Panc1 (cell line): ENCODE measurements at regions not wholly inside any gene's neighbourhood (a gene's known extent, or its start where the extent isn't known, plus 50 kb on each side); places are given as distances from the start of the nearest gene placed in this dataset.
A peak's percentile ranks its signal among the peaks of the same experiment; 100 is the strongest.

Experiments used
- ATAC-seq: fragments of 200-7000 bp; cut with Tn5 transposase; 2 replicates; pipeline ENCODE4 v1.9.1; 2020; ENCODE audit warnings: mild to moderate bottlenecking, moderate library complexity
- BruUV-seq: library from RNA; stranded (reverse); fragments of 400-500 nt; replicated peaks from 2 replicates; lab custom pipeline; 2021; lab: Mats Ljungman, UMichigan
- CTCF ChIA-PET: fragments of 300-600 bp; sonication (Branson Sonifier 250); formaldehyde crosslinking; loops from one replicate; lab custom pipeline; 2022; ENCODE audit warnings: antibody characterized with exemption; lab: Charles Lee
- POLR2A ChIA-PET: fragments of 300-600 bp; sonication (Branson Sonifier 250); formaldehyde crosslinking; loops from one replicate; lab custom pipeline; 2022; ENCODE audit warnings: antibody characterized with exemption; lab: Charles Lee
- DNase-seq: peaks from one replicate; pipeline ENCODE4 v3.0.0-alpha.2; 2010; ENCODE audit warnings: low read depth, low spot score
- H3K27ac ChIP-seq: 2 replicates; pipeline ENCODE4 v1.5.1; 2011; ENCODE audit warnings: mild to moderate bottlenecking, low read length, inconsistent platforms
- H3K27me3 ChIP-seq: fragments of 200-500 bp; sonication (Bioruptor generic); 2 replicates; pipeline ENCODE4 v1.6.0; 2014; ENCODE audit warnings: low read length, inconsistent platforms; ENCODE audit not compliant: control insufficient read depth, insufficient read depth
- H3K36me3 ChIP-seq: fragments of 200-500 bp; sonication (Bioruptor generic); 2 replicates; pipeline ENCODE4 v1.5.1; 2014; ENCODE audit warnings: inconsistent platforms, mild to moderate bottlenecking, low read length, moderate library complexity; ENCODE audit not compliant: control insufficient read depth, insufficient read depth
- H3K4me1 ChIP-seq: 2 replicates; pipeline ENCODE4 v1.5.1; 2011; ENCODE audit warnings: inconsistent platforms, mild to moderate bottlenecking, low read length, moderate library complexity; ENCODE audit not compliant: control insufficient read depth, insufficient read depth
- H3K4me3 ChIP-seq, 2 experiments: 2 replicates each; pipeline ENCODE4 v1.5.1; 2011 to 2012; ENCODE audit warnings: low read depth in 2 of 2, low read length in 2 of 2, mild to moderate bottlenecking in 2 of 2, inconsistent platforms in 1 of 2, moderate library complexity in 1 of 2
- H3K9me3 ChIP-seq: fragments of 200-500 bp; sonication (Bioruptor generic); 2 replicates; pipeline ENCODE4 v1.5.1; 2014; ENCODE audit warnings: low read depth, mild to moderate bottlenecking, inconsistent platforms, low read length, moderate library complexity; ENCODE audit not compliant: control insufficient read depth, insufficient read depth
- CTCF ChIP-seq: fragments of 450-650 bp; IDR thresholded peaks from 2 replicates; pipeline ENCODE4 v1.5.1; 2017; ENCODE audit warnings: mild to moderate bottlenecking
- POLR2AphosphoS5 ChIP-seq: IDR thresholded peaks from 2 replicates; pipeline ENCODE4 v1.6.1; 2012; ENCODE audit warnings: mild to moderate bottlenecking, low read depth, low read length, moderate library complexity
- REST ChIP-seq, 2 experiments: IDR thresholded peaks; 2 replicates each; pipeline ENCODE4 v1.6.1; 2011 to 2012; ENCODE audit warnings: low read depth in 2 of 2, control low read depth in 1 of 2, low read length in 1 of 2, mild to moderate bottlenecking in 1 of 2, moderate library complexity in 1 of 2; ENCODE audit not compliant: insufficient read depth in 1 of 2
- SIN3A ChIP-seq: IDR thresholded peaks from 2 replicates; pipeline ENCODE4 v1.6.1; 2012; ENCODE audit warnings: low read depth, mild to moderate bottlenecking, low read length, moderate library complexity, borderline replicate concordance; ENCODE audit not compliant: insufficient read depth
- TCF7L2 ChIP-seq: IDR thresholded peaks from 2 replicates; pipeline ENCODE4 v1.6.1; 2011; ENCODE audit warnings: mild to moderate bottlenecking, low read depth, low read length, inconsistent platforms
- in situ Hi-C: cut with HindIII; loops from 2 replicates; pipeline ENCODE4 v1.10.0; 2016; ENCODE audit warnings: low sequenced_read_pairs, low pct_unique_long_range_greater_than_20kb
- intact Hi-C: fragments of 100-400 bp; cut with micrococcal nuclease; formaldehyde crosslinking; loops from one replicate; pipeline ENCODE4 v1.10.0; 2022; ENCODE audit not compliant: unreplicated experiment

DNA sequence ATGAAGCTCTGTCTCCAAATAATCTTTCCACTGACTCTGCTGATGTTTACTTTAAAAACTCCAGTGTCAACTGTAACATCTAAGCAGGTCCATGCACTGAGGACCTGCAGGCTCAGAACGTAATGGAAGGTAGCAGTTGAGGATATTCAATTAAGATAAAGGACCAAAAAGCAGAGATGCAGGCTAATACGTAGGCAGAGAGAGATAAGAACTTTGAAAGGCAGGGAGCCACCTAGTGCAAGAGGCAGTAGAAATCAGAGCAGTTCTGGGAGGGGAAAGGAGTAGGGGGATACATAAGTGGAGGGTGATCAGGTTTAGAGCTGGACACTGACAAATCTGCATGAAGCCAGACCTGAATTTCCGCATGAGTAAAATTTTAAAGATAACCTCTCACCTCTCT is 114.5 kb upstream of the POM121L12 start:
- BruUV-seq: no TSS peak
- POLR2A ChIA-PET: no interaction called here
- ATAC-seq: no peak
- Histone ChIP-seq H3K27ac (no peak overlapping the region), H3K27me3 (0 out of 2 replicates have a peak, but pooled peaks cover 2% of the 10 kb centered on the region), H3K4me1 (no peaks in the 10 kb centered on the region), H3K9me3 (no peaks in the 10 kb centered on the region), H3K4me3 (no peak overlapping the region), H3K36me3 (no peaks in the 10 kb centered on the region)
- in situ Hi-C loops (no loop called here), intact Hi-C loops (no loop called here)
- CTCF ChIA-PET: no interaction called here
- no peak for TF ChIP-seq SIN3A
- no peak for TF ChIP-seq REST (IDR thresholded peaks at IDR 0.05; ENCODE audit: insufficient read depth in 1 of 2, low read depth in 2 of 2, low read length in 1 of 2)
- no peak for TF ChIP-seq CTCF
- no peak for TF ChIP-seq POLR2AphosphoS5
- no peak for TF ChIP-seq TCF7L2
- no peak for DNase-seq

GRCh38 chr7:52917982-52918578 is 117.4 kb upstream of the POM121L12 start:
- no peaks in the 10 kb centered on the region for H3K9me3 ChIP-seq
- H3K36me3 ChIP-seq: no peaks in the 10 kb centered on the region
- in situ Hi-C loops: no loop called here
- intact Hi-C loops: no loop called here
- 0 out of 2 replicates have a peak, but pooled peaks cover 2% of the 10 kb centered on the region for H3K27me3 ChIP-seq
- no peak overlapping the region for H3K27ac ChIP-seq
- DNase-seq (peak; percentile 2), ATAC-seq (no peak)
- ChIA-PET POLR2A (no interaction called here), CTCF (interaction anchor here (0.6 kb wide), 1 partner anchor 1084 kb away, joined by 3 read pairs; no protein-coding TSS in a partner anchor)
- BruUV-seq: no TSS peak
- no peaks in the 10 kb centered on the region for H3K4me1 ChIP-seq
- TF ChIP-seq SIN3A (no peak), POLR2AphosphoS5 (no peak), CTCF (peak; percentile 78), REST (IDR thresholded peaks at IDR 0.05; ENCODE audit: insufficient read depth in 1 of 2, low read depth in 2 of 2, low read length in 1 of 2) (no peak), TCF7L2 (no peak)
- H3K4me3 ChIP-seq: no peak overlapping the region
